HEK293 (cell line): ENCODE measurements at regions not wholly inside any gene's neighbourhood (a gene's known extent, or its start where the extent isn't known, plus 50 kb on each side); places are given as distances from the start of the nearest gene placed in this dataset.

Source experiments
- EGR2 ChIP-seq: fragments of 450-650 bp; formaldehyde crosslinking; IDR thresholded peaks from 2 replicates; pipeline ENCODE4 v1.5.1; 2016; ENCODE audit warnings: low read depth, missing biosample characterization, missing genetic modification characterization
- FEZF1 ChIP-seq: fragments of 450-650 bp; formaldehyde crosslinking; IDR thresholded peaks from 2 replicates; pipeline ENCODE4 v1.5.1; 2016; ENCODE audit warnings: missing biosample characterization, missing genetic modification characterization
- GFI1B ChIP-seq: fragments of 450-650 bp; formaldehyde crosslinking; IDR thresholded peaks from 2 replicates; pipeline ENCODE4 v1.5.1; 2016; ENCODE audit warnings: missing biosample characterization, missing genetic modification characterization
- GLIS2 ChIP-seq: fragments of 450-650 bp; formaldehyde crosslinking; IDR thresholded peaks from 2 replicates; pipeline ENCODE4 v1.5.1; 2016; ENCODE audit warnings: missing biosample characterization, missing genetic modification characterization
- KLF10 ChIP-seq: fragments of 450-650 bp; IDR thresholded peaks from 2 replicates; pipeline ENCODE4 v1.5.1; 2018; ENCODE audit warnings: missing biosample characterization, mild to moderate bottlenecking, missing genetic modification characterization
- KLF16 ChIP-seq: fragments of 450-650 bp; formaldehyde crosslinking; IDR thresholded peaks from 2 replicates; pipeline ENCODE4 v1.5.1; 2017; ENCODE audit warnings: missing biosample characterization, missing genetic modification characterization
- SALL2 ChIP-seq: fragments of 450-650 bp; formaldehyde crosslinking; IDR thresholded peaks from 2 replicates; pipeline ENCODE4 v1.5.0; 2017; ENCODE audit warnings: missing biosample characterization, mild to moderate bottlenecking, missing genetic modification characterization, borderline replicate concordance
- SCRT2 ChIP-seq: fragments of 450-650 bp; formaldehyde crosslinking; IDR thresholded peaks from 2 replicates; pipeline ENCODE4 v1.5.1; 2016; ENCODE audit warnings: missing biosample characterization, missing genetic modification characterization
- ZBTB21 ChIP-seq: fragments of 450-650 bp; formaldehyde crosslinking; IDR thresholded peaks from 2 replicates; pipeline ENCODE4 v1.5.1; 2017; ENCODE audit warnings: missing biosample characterization, missing genetic modification characterization
- ZEB2 ChIP-seq: fragments of 450-650 bp; formaldehyde crosslinking; IDR thresholded peaks from 2 replicates; pipeline ENCODE4 v1.5.1; 2016; ENCODE audit warnings: missing biosample characterization, missing genetic modification characterization
- ZNF214 ChIP-seq: fragments of 450-650 bp; formaldehyde crosslinking; IDR thresholded peaks from 2 replicates; pipeline ENCODE4 v1.5.1; 2017; ENCODE audit warnings: missing biosample characterization, mild to moderate bottlenecking, missing genetic modification characterization, borderline replicate concordance
- ZNF600 ChIP-seq: fragments of 450-650 bp; formaldehyde crosslinking; IDR thresholded peaks from 2 replicates; pipeline ENCODE4 v1.5.1; 2016; ENCODE audit warnings: missing biosample characterization, missing genetic modification characterization
- ZNF610 ChIP-seq: fragments of 450-650 bp; formaldehyde crosslinking; IDR thresholded peaks from 2 replicates; pipeline ENCODE4 v1.5.1; 2016; ENCODE audit warnings: missing biosample characterization, missing genetic modification characterization, borderline replicate concordance
- ZNF76 ChIP-seq: fragments of 450-650 bp; formaldehyde crosslinking; IDR thresholded peaks from 2 replicates; pipeline ENCODE4; 2016; ENCODE audit warnings: low read depth, missing biosample characterization, missing genetic modification characterization, borderline replicate concordance
- TF ChIP-seq, protein P1 (sequence below): fragments of 450-650 bp; formaldehyde crosslinking; IDR thresholded peaks from 2 replicates; pipeline ENCODE4 v1.5.1; 2016; ENCODE audit warnings: missing biosample characterization, missing genetic modification characterization
- TF ChIP-seq, protein P2 (sequence below): fragments of 450-650 bp; formaldehyde crosslinking; IDR thresholded peaks from 2 replicates; pipeline ENCODE4 v1.5.1; 2016; ENCODE audit warnings: missing biosample characterization, missing genetic modification characterization
- TF ChIP-seq, protein P3 (sequence below): fragments of 450-650 bp; formaldehyde crosslinking; IDR thresholded peaks from 2 replicates; pipeline ENCODE4 v1.5.1; 2017; ENCODE audit warnings: missing biosample characterization, missing genetic modification characterization
- TF ChIP-seq, protein P4 (sequence below): fragments of 450-650 bp; formaldehyde crosslinking; IDR thresholded peaks from 2 replicates; pipeline ENCODE4 v1.5.1; 2016; ENCODE audit warnings: missing biosample characterization, missing genetic modification characterization
- TF ChIP-seq, protein P5 (sequence below): fragments of 450-650 bp; formaldehyde crosslinking; IDR thresholded peaks from 2 replicates; pipeline ENCODE4 v1.5.1; 2016; ENCODE audit warnings: missing biosample characterization, missing genetic modification characterization
- TF ChIP-seq, protein P6 (sequence below): fragments of 450-650 bp; formaldehyde crosslinking; IDR thresholded peaks from 2 replicates; pipeline ENCODE4 v1.5.1; 2016; ENCODE audit warnings: missing biosample characterization, missing genetic modification characterization

DNA sequence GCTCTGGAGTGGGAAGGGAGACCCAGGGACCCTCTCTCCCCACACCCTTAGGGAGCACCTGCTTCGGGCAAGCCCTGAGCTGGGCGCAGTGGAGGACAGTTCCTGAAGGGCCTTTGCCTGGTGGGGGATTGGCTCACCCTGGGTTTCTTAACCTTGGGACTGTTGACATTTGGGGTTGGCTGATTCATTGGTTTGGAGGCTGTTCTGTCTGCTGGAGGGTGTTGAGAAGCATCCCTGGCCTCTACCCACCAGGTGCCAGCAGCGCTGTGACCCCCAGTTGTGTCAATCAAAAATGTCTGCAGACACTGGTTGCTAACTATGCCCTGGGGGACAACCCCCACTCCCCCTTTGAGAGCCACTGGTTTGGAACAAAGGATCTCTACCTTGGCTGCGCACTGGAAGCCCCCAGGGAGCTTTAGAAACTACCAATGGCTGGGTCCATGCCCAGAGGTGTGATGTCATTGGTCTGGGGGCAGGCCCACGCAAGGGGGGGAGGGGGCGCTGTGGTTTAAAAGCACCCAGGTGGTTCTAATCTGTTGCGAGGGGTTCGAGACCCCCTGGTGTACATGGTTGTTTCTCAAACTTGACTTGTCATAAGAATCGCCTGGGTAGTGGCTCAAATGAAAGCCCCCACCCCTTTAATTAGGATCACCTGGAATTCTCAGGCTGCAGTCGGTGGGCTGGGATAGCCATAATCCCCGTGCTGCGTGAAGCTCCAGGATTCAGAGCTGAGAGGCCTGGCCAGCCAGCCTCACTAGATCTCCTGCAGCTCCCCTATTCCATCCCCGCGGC, 151.9 kb upstream of the GSE1 start (continued):
- TF ChIP-seq FEZF1 (tag by site-specific recombination) = 0 out of 2 replicates have a peak, but pooled peaks have one; percentile 11
- no peak for TF ChIP-seq ZNF214 (tag by site-specific recombination)
- TF ChIP-seq EGR2 (tag by site-specific recombination) = peak; percentile 33; the same call in 1 of the 2 replicates
- peak; percentile 18; the same call in 1 of the 2 replicates for TF ChIP-seq ZNF76
- TF ChIP-seq, protein P1, sequence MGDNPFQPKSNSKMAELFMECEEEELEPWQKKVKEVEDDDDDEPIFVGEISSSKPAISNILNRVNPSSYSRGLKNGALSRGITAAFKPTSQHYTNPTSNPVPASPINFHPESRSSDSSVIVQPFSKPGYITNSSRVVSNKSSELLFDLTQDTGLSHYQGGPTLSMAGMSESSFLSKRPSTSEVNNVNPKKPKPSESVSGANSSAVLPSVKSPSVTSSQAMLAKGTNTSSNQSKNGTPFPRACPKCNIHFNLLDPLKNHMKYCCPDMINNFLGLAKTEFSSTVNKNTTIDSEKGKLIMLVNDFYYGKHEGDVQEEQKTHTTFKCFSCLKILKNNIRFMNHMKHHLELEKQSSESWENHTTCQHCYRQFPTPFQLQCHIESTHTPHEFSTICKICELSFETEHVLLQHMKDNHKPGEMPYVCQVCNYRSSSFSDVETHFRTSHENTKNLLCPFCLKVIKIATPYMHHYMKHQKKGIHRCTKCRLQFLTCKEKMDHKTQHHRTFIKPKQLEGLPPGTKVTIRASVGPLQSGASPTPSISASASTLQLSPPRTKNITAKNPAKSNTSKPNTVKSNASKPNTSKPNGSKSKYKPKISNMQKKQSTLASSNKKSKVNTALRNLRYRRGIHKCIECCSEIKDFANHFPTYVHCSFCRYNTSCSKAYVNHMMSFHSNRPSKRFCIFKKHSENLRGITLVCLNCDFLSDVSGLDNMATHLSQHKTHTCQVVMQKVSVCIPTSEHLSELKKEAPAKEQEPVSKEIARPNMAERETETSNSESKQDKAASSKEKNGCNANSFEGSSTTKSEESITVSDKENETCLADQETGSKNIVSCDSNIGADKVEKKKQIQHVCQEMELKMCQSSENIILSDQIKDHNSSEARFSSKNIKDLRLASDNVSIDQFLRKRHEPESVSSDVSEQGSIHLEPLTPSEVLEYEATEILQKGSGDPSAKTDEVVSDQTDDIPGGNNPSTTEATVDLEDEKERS = no peak
- peak; percentile 59 for TF ChIP-seq ZBTB21 (tag by site-specific recombination)
- TF ChIP-seq SCRT2 (tag by site-specific recombination) = peak; percentile 67
- TF ChIP-seq GLIS2 = peak; percentile 51; the same call in 1 of the 2 replicates
- peak; percentile 21; the same call in 1 of the 2 replicates for TF ChIP-seq ZEB2
- TF ChIP-seq ZNF600 (tag by site-specific recombination) = peak; percentile 52; the same call in 1 of the 2 replicates
- TF ChIP-seq, protein P2, sequence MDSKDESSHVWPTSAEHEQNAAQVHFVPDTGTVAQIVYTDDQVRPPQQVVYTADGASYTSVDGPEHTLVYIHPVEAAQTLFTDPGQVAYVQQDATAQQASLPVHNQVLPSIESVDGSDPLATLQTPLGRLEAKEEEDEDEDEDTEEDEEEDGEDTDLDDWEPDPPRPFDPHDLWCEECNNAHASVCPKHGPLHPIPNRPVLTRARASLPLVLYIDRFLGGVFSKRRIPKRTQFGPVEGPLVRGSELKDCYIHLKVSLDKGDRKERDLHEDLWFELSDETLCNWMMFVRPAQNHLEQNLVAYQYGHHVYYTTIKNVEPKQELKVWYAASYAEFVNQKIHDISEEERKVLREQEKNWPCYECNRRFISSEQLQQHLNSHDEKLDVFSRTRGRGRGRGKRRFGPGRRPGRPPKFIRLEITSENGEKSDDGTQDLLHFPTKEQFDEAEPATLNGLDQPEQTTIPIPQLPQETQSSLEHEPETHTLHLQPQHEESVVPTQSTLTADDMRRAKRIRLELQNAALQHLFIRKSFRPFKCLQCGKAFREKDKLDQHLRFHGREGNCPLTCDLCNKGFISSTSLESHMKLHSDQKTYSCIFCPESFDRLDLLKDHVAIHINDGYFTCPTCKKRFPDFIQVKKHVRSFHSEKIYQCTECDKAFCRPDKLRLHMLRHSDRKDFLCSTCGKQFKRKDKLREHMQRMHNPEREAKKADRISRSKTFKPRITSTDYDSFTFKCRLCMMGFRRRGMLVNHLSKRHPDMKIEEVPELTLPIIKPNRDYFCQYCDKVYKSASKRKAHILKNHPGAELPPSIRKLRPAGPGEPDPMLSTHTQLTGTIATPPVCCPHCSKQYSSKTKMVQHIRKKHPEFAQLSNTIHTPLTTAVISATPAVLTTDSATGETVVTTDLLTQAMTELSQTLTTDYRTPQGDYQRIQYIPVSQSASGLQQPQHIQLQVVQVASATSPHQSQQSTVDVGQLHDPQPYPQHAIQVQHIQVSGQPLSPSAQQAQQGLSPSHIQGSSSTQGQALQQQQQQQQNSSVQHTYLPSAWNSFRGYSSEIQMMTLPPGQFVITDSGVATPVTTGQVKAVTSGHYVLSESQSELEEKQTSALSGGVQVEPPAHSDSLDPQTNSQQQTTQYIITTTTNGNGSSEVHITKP (tag by site-specific recombination) = peak; percentile 96
- TF ChIP-seq, protein P3, sequence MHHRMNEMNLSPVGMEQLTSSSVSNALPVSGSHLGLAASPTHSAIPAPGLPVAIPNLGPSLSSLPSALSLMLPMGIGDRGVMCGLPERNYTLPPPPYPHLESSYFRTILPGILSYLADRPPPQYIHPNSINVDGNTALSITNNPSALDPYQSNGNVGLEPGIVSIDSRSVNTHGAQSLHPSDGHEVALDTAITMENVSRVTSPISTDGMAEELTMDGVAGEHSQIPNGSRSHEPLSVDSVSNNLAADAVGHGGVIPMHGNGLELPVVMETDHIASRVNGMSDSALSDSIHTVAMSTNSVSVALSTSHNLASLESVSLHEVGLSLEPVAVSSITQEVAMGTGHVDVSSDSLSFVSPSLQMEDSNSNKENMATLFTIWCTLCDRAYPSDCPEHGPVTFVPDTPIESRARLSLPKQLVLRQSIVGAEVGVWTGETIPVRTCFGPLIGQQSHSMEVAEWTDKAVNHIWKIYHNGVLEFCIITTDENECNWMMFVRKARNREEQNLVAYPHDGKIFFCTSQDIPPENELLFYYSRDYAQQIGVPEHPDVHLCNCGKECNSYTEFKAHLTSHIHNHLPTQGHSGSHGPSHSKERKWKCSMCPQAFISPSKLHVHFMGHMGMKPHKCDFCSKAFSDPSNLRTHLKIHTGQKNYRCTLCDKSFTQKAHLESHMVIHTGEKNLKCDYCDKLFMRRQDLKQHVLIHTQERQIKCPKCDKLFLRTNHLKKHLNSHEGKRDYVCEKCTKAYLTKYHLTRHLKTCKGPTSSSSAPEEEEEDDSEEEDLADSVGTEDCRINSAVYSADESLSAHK (tag by site-specific recombination) = peak; percentile 99
- TF ChIP-seq GFI1B (tag by site-specific recombination) = 0 out of 2 replicates have a peak, but pooled peaks have one; percentile 9
- TF ChIP-seq, protein P4, sequence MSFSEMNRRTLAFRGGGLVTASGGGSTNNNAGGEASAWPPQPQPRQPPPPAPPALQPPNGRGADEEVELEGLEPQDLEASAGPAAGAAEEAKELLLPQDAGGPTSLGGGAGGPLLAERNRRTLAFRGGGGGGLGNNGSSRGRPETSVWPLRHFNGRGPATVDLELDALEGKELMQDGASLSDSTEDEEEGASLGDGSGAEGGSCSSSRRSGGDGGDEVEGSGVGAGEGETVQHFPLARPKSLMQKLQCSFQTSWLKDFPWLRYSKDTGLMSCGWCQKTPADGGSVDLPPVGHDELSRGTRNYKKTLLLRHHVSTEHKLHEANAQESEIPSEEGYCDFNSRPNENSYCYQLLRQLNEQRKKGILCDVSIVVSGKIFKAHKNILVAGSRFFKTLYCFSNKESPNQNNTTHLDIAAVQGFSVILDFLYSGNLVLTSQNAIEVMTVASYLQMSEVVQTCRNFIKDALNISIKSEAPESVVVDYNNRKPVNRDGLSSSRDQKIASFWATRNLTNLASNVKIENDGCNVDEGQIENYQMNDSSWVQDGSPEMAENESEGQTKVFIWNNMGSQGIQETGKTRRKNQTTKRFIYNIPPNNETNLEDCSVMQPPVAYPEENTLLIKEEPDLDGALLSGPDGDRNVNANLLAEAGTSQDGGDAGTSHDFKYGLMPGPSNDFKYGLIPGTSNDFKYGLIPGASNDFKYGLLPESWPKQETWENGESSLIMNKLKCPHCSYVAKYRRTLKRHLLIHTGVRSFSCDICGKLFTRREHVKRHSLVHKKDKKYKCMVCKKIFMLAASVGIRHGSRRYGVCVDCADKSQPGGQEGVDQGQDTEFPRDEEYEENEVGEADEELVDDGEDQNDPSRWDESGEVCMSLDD = peak; percentile 14; the same call in 1 of the 2 replicates
- TF ChIP-seq KLF16 (tag by site-specific recombination) = 0 out of 2 replicates have a peak, but pooled peaks have one; percentile 19
- TF ChIP-seq, protein P5, sequence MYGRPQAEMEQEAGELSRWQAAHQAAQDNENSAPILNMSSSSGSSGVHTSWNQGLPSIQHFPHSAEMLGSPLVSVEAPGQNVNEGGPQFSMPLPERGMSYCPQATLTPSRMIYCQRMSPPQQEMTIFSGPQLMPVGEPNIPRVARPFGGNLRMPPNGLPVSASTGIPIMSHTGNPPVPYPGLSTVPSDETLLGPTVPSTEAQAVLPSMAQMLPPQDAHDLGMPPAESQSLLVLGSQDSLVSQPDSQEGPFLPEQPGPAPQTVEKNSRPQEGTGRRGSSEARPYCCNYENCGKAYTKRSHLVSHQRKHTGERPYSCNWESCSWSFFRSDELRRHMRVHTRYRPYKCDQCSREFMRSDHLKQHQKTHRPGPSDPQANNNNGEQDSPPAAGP (tag by site-specific recombination) = peak; percentile 6; the same call in 1 of the 2 replicates
- peak; percentile 55; the same call in 1 of the 2 replicates for TF ChIP-seq KLF10
- TF ChIP-seq, protein P6, sequence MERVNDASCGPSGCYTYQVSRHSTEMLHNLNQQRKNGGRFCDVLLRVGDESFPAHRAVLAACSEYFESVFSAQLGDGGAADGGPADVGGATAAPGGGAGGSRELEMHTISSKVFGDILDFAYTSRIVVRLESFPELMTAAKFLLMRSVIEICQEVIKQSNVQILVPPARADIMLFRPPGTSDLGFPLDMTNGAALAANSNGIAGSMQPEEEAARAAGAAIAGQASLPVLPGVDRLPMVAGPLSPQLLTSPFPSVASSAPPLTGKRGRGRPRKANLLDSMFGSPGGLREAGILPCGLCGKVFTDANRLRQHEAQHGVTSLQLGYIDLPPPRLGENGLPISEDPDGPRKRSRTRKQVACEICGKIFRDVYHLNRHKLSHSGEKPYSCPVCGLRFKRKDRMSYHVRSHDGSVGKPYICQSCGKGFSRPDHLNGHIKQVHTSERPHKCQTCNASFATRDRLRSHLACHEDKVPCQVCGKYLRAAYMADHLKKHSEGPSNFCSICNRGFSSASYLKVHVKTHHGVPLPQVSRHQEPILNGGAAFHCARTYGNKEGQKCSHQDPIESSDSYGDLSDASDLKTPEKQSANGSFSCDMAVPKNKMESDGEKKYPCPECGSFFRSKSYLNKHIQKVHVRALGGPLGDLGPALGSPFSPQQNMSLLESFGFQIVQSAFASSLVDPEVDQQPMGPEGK (tag by site-specific recombination) = peak; percentile 59
- no peak for TF ChIP-seq SALL2 (tag by site-specific recombination)
- TF ChIP-seq ZNF610 = no peak
